ENCODE measurements at regions not wholly inside any gene's neighbourhood (a gene's known extent, or its start where the extent isn't known, plus 50 kb on each side); places are given as distances from the start of the nearest gene placed in this dataset.

GRCh38 chr7:41447450-41448042 lies 255.3 kb downstream of the INHBA start:
- H3K4me3 ChIP-seq = no peak overlapping the region
- no peaks in the 10 kb centered on the region for H3K79me2 ChIP-seq (replicated peaks; ENCODE audit: insufficient read depth)

DNA sequence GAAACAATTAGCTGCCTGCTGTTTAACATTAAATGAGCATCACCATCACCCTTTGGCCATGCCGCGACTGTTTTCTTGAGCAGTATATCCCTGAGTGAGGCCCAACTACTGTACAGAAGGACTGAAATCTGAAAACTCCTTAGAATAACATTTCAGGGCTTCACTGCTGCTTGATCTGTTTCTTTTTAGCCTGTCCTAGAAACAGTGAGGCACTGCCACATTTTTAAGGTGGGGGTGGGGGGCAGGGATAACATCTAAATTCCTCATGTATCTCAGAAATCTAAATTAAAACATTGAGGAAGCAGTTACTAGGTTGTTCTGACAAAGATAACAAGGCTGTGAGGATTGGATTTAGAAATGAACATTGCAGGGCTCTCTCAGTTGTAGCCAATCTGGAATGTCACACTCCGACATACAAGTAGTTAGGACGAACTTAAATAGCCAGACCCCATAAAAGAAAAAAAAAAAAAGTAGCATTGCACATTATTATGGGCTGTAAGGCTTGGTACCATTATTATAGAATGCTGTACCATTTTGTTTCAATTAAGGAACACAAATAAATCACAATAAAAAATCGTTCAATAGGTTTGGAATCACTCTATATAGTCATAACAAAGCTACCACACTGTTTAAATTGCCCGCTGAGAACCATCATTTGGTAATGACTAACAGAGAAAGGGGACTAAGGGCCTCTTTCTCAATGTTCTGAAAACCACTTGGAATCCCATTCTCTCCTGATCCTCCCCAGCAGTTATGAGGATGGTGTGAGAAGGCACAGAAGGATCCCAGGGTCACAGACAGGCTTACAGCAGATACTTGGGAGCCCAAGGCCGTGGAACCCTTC lies 256.1 kb downstream of the INHBA start:
- no peak overlapping the region for H3K4me3 Mint-ChIP-seq
- Histone ChIP-seq H4K20me1 (replicated peaks; ENCODE audit: insufficient read depth) (no peaks in the 10 kb centered on the region), H3K27ac (ENCODE audit: low read depth) (no peak overlapping the region), H2AFZ (no peak overlapping the region), H3K4me3 (no peak overlapping the region), H3K79me2 (replicated peaks; ENCODE audit: insufficient read depth) (no peaks in the 10 kb centered on the region), H3K4me1 (ENCODE audit: insufficient read depth) (peaks cover 11% of the 10 kb centered on the region), H3K4me2 (no peak overlapping the region), H3K36me3 (ENCODE audit: insufficient read depth) (no peaks in the 10 kb centered on the region), H3K9me2 (ENCODE audit: insufficient read depth) (peaks cover 10% of the 10 kb centered on the region), H3K27me3 (ENCODE audit: insufficient read depth) (no peaks in the 10 kb centered on the region), H3F3A (replicated peaks; ENCODE audit: low read depth) (no peaks in the 10 kb centered on the region)
- no peak overlapping the region for H3K27ac Mint-ChIP-seq
- DNase-seq (ENCODE audit: low spot score) (no peak), ATAC-seq (no peak)
- H3K4me1 Mint-ChIP-seq = peaks cover 16% of the 10 kb centered on the region; the same call in 2 of the 3 replicates
- H3K36me3 Mint-ChIP-seq (ENCODE audit: low read depth) = no peaks in the 10 kb centered on the region
- TF ChIP-seq EZH2phosphoT487 (IDR thresholded peaks at IDR 0.05; ENCODE audit: unreplicated experiment) = no peak
- TF ChIP-seq REST (IDR thresholded peaks at IDR 0.05; ENCODE audit: unreplicated experiment) = no peak
- no peaks in the 10 kb centered on the region for H3K9me3 Mint-ChIP-seq
- H3K27me3 Mint-ChIP-seq (ENCODE audit: insufficient read depth, low read depth, poor library complexity) = peaks cover 2% of the 10 kb centered on the region

More at GRCh38 chr7:41447450-41448042, 255.3 kb downstream of the INHBA start:
- no peaks in the 10 kb centered on the region for H3K27me3 ChIP-seq (ENCODE audit: insufficient read depth)
- no peak overlapping the region for H3K4me2 ChIP-seq
- H3K27ac ChIP-seq (ENCODE audit: low read depth) = no peak overlapping the region
- Mint-ChIP-seq H3K27ac (no peak overlapping the region), H3K9me3 (no peaks in the 10 kb centered on the region), H3K36me3 (ENCODE audit: low read depth) (no peaks in the 10 kb centered on the region), H3K27me3 (ENCODE audit: insufficient read depth, low read depth, poor library complexity) (peaks cover 2% of the 10 kb centered on the region), H3K4me3 (no peak overlapping the region), H3K4me1 (peaks cover 16% of the 10 kb centered on the region; the same call in 2 of the 3 replicates)
- TF ChIP-seq JUNB (IDR thresholded peaks at IDR 0.05; ENCODE audit: unreplicated experiment) (no peak), REST (IDR thresholded peaks at IDR 0.05; ENCODE audit: unreplicated experiment) (no peak)
- peaks cover 11% of the 10 kb centered on the region for H3K4me1 ChIP-seq (ENCODE audit: insufficient read depth)
- ATAC-seq (peak; percentile 29; the same call in 2 of the 3 replicates), DNase-seq (ENCODE audit: low spot score) (no peak)
- H3F3A ChIP-seq (replicated peaks; ENCODE audit: low read depth) = no peaks in the 10 kb centered on the region
- H3K36me3 ChIP-seq (ENCODE audit: insufficient read depth) = no peaks in the 10 kb centered on the region
- no peak overlapping the region for H2AFZ ChIP-seq
- peaks cover 5% of the 10 kb centered on the region for H3K9me2 ChIP-seq (ENCODE audit: insufficient read depth)
- no peaks in the 10 kb centered on the region for H4K20me1 ChIP-seq (replicated peaks; ENCODE audit: insufficient read depth)

Measured in GM23338 (cell line).